ENCODE measurements at regions not wholly inside any gene's neighbourhood (a gene's known extent, or its start where the extent isn't known, plus 50 kb on each side); places are given as distances from the start of the nearest gene placed in this dataset.

DNA sequence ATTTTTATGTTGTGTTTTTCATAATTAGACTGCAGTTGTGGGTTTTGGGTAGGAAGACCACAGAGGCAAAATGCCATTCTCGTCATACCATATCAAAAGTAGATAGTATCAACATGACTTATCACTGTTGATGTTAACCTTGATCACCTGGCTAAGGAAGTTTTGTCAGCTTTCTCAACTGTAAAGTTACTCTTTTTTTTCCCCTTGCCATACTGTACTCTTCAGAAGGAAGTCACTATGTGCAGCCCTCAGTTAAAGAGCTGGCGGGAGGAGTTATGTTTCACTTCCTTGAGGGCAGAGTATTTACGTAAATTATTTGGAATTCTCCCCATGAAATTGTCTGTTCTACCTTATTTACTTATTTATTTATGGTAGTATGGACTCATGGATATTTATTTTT is 78.7 kb downstream of the PRORP start:
- DNase-seq (ENCODE audit: low read depth) = no peak
- TF ChIP-seq, protein P1, sequence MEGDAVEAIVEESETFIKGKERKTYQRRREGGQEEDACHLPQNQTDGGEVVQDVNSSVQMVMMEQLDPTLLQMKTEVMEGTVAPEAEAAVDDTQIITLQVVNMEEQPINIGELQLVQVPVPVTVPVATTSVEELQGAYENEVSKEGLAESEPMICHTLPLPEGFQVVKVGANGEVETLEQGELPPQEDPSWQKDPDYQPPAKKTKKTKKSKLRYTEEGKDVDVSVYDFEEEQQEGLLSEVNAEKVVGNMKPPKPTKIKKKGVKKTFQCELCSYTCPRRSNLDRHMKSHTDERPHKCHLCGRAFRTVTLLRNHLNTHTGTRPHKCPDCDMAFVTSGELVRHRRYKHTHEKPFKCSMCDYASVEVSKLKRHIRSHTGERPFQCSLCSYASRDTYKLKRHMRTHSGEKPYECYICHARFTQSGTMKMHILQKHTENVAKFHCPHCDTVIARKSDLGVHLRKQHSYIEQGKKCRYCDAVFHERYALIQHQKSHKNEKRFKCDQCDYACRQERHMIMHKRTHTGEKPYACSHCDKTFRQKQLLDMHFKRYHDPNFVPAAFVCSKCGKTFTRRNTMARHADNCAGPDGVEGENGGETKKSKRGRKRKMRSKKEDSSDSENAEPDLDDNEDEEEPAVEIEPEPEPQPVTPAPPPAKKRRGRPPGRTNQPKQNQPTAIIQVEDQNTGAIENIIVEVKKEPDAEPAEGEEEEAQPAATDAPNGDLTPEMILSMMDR (IDR thresholded peaks at IDR 0.05; ENCODE audit: control insufficient read depth, insufficient read depth, low read depth, low read length, missing control alignments) = no peak
- H3K4me3 ChIP-seq (ENCODE audit: control insufficient read depth, low read depth, low read length) = no peak overlapping the region

DNA sequence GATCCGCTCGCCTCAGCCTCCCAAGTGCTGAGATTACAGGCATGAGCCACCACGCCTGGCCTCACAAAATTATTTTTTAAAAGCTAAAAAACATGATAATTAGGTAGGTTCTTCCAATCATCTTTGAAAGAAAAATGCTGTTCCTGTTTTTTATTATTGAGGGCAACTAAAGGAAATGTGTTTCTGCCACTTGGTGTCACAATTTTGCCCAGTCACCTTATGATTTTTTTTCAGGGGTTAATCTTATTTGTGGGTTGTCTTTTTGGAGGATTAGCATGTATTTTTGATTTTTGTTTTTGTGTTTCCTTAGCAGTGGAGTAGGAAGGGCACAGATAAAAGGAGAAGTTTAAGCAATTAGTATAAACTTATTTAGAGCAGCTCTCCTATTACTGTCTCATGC is 79.8 kb downstream of the PRORP start:
- TF ChIP-seq, protein P1 (IDR thresholded peaks at IDR 0.05; ENCODE audit: control insufficient read depth, insufficient read depth, low read depth, low read length, missing control alignments) = no peak
- no peak overlapping the region for H3K4me3 ChIP-seq (ENCODE audit: control insufficient read depth, low read depth, low read length)
- DNase-seq (ENCODE audit: low read depth) = no peak

DNA sequence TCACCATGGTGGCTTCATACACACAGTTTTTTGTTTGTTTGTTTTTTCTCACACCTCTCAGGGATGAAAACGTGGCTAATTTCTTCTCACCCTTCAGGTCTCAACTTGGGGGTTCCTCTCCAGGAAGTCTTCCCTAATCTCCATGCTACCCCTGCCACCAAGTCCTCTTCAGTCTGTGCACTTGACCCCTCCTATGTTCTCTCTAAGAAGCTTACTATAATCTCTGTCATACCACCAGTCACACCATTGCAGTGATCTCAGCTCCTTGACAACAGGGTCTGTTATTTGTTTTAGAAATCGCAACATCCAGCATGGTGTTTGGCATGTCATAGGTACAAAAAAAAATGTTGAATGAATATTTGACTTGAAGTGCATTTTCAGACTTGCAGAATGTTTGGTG is 83.4 kb downstream of the PRORP start:
- H3K4me3 ChIP-seq (ENCODE audit: control insufficient read depth, low read depth, low read length) = no peak overlapping the region
- TF ChIP-seq, protein P1 (IDR thresholded peaks at IDR 0.05; ENCODE audit: control insufficient read depth, insufficient read depth, low read depth, low read length, missing control alignments) = no peak
- DNase-seq (ENCODE audit: low read depth) = no peak

DNA sequence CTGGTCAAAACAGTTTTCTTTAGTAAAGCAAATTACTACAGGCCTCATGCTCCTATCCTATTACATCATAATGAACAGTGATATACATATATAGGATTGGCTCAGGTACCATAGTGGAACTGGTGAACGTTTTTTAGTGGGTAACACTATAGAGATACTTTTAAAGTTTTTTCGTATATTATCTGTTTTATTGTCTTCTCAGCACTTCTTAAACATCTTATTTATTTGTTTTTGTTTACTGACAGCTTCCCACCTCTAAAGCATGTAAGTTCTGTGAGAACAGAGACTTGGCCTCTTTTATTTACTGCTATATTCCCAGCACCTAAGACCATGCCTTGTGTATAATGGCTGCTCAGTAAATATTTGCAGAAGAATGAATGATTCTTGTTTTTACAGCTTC is 81.1 kb upstream of the PSMA6 start:
- no peak overlapping the region for H3K4me3 ChIP-seq (ENCODE audit: control insufficient read depth, low read depth, low read length)
- no peak for DNase-seq (ENCODE audit: low read depth)
- TF ChIP-seq, protein P1 (IDR thresholded peaks at IDR 0.05; ENCODE audit: control insufficient read depth, insufficient read depth, low read depth, low read length, missing control alignments) = no peak

DNA sequence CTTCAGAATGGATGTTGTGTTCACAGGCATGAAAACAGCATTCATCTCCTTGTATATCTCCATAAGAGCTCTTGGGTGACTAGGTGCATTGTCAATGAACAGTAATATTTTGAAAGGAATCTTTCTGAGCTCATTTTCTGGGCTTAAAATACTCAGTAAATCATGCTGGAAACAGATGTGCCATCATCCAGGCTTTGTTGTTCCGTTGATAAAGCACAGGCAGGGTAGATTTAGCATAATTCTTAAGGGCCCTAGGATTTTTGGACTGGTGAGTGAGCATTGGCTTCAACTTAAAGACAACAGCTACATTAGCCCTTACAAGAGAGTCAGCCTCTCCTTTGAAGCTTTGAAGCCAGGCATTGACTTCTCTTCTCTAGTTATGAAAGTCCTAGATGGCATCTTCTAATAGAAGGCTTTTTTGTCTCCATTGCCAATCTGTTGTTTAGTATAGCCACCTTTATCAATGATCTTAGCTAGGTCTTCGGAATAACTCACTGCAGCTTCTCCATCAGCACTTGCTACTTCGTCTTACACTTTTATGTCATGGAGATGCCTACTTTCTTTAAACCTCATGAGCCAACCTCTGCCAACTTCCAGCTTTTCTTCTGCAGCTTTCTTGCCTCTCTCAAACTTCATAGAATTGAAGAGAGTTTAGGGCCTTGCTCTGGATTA is 79.6 kb upstream of the PSMA6 start:
- TF ChIP-seq, protein P1 (IDR thresholded peaks at IDR 0.05; ENCODE audit: control insufficient read depth, insufficient read depth, low read depth, low read length, missing control alignments) = no peak
- H3K4me3 ChIP-seq (ENCODE audit: control insufficient read depth, low read depth, low read length) = no peak overlapping the region
- no peak for DNase-seq (ENCODE audit: low read depth)

DNA sequence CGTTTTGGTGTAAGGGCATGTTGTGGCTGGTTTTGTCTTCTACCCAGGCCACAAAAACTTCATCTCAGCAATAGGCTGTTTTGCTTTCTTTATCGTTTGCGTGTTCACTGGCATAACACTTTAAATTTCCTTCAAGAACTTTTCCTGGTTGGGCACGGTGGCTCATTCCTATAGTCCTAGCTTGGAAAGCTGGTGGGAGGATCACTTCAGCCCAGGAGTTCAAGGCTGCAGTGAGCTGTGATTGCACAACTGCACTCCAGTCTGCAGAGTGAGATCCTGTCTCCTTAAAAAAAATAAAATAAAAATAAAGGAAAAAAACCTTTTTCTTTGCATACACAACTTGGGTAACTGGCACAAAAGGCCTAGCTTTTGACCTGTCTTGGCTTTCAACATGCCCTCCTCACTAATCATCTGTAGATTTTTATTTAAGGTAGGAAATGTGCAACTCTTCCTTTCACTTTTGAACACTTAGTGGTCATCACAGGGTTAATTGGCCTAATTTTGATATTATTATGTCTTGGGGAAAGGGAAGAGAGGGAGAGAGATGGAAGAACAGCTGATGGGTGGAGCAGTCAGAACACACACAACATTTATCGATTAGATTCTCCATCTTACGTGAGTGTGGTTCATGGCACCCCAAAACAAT is 78.9 kb upstream of the PSMA6 start:
- DNase-seq (ENCODE audit: low read depth) = no peak
- H3K4me3 ChIP-seq (ENCODE audit: control insufficient read depth, low read depth, low read length) = no peak overlapping the region
- TF ChIP-seq, protein P1 (IDR thresholded peaks at IDR 0.05; ENCODE audit: control insufficient read depth, insufficient read depth, low read depth, low read length, missing control alignments) = no peak

Data from AG09309 (cell line).